Activated naive CD4-positive, alpha-beta T cell treated with anti-CD3 and anti-CD28 coated beads, Interleukin-2, amount 50 U/mL, for 16 hours (primary cell): ENCODE measurements at regions not wholly inside any gene's neighbourhood (a gene's known extent, or its start where the extent isn't known, plus 50 kb on each side); places are given as distances from the start of the nearest gene placed in this dataset.

Source experiments
- DNase-seq: peaks from one replicate; pipeline ENCODE4 v3.0.0-alpha.2; 2020

DNA sequence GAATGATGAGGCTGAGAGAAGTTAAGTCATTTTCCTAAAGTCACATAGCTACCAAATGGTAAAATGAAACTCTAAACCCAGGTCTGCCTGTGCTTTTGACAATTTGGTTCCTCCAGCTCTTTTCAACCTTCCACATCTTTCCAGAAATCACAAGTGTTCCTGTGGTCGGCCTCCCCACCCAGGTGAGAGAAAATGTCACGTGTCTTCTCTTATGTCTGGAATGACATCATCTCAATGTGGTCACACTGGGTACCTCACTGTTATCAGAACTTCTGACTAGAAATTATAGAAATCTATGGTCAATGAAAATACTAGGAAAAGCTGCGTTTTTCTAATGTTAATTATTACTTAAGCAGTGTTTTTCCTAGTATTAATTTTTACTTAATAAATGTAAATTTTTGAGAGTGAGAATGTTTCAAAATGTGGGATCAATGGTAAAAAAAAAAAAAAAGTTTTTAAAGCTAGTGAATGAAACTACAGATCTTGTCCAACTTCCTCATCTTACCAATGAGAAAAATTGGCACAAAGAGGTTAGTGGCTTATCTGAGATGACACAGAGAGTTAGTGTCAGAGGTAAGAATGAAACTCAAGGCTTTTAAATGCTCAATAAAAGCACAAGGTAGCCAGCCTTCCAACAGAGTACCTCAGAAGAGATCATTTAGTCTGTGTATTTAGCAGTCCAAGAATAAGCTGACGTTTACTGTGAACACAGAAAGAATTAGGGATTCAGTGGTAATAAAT, 228.7 kb upstream of the NR4A3 start:
- no peak for DNase-seq

GRCh38 chr9:99593610-99594009, 228.1 kb upstream of the NR4A3 start:
- DNase-seq, result no peak

- no peak for DNase-seq
Observed at GRCh38 chr9:99594056-99594780, 227.5 kb upstream of the NR4A3 start.

DNA sequence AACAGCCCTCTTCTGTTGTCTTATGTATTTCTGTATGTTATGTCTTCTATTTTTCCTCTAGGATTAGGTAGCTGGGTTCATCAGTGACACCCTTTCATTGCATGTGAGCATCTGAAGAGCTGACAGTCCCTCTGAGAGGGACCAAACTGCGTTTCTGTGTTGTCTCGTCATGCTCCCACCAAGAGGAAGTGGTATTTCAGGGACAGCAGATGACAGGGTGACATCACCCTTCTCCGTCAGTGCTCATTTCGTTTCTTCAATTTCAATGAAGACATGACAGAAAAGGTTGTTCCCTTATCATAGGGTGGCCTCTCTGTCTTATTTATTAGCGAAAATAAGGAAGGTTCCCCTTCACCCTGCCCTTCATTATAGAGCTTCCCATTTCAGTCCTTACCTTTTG, 225.9 kb upstream of the NR4A3 start:
- DNase-seq, result no peak

- no peak for DNase-seq
Observed at GRCh38 chr9:99601571-99602111, 220.0 kb upstream of the NR4A3 start.

- DNase-seq, result no peak
Observed at GRCh38 chr9:99602854-99603253, 218.8 kb upstream of the NR4A3 start.

- no peak for DNase-seq
Observed at GRCh38 chr9:99605016-99605743, 216.5 kb upstream of the NR4A3 start.

GRCh38 chr9:99606296-99606695, 215.4 kb upstream of the NR4A3 start:
- DNase-seq, result no peak

DNA sequence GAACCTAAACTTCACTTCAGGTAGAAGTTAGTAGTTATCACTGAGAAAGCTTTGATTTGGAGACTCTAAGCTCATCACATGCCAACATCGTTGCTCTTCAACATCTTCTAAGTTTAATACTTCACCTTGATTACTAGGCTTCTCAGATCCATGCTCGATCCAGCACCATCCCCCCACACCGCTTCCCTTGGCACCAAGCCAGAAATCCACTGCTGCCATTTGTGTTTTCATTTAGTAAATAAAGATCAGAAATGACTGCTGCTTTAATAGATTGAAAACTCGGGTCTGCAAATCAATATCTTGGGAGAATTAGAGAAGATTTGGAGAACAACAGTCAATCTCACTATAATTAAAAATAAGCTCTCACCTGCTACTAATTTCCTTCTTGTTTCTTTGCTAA, 214.7 kb upstream of the NR4A3 start:
- DNase-seq, result no peak

DNA sequence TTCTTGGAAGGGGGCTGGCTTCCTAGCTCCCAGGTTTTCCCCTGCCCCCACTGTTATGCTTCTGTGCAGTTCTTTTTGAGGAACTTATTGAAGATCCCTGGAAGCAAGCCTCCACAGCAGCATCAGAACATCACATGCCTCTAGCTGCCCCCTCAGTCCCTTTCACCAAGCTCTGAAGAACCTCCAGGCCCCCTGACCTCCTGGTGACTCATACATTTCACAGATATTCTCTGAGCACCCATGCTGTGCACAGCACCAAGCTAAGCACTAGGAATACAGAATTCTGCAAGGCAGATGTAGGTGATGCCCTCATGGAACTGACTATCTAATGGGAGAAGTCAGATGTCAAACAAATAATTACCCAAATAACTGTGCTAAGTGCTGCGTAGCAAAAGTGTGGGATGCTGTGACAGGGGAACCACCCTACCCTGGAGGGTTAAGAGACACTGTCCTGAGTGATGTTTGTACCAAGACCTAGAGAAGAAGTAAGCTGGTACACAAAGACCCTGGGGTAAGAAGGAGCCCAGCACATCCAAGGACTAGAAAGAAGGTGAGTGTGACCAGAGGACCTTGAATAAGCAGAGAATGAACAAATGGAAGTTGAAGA, 213.7 kb upstream of the NR4A3 start:
- no peak for DNase-seq

- DNase-seq, result no peak
Observed at GRCh38 chr9:99614341-99614740, 207.3 kb upstream of the NR4A3 start.

GRCh38 chr9:99621040-99621439, 200.6 kb upstream of the NR4A3 start:
- no peak for DNase-seq

DNA sequence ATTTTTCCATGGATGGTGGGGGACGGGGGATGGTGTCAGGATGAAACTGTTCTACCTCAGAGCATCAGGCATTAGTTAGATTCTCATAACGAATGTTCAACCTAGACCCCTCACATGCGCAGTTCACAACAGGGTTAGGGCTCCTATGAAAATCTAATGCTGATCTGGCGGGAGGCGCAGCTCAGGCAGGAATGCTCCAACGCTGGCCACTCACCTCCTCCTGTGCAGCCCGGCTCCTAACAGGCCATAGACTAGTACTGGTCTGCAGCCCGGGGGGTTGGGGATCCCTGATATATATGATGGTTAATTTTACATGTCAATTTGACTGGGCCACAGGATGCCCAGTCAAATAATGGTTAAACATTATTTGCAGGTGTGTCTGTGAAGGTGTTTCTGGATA, 199.0 kb upstream of the NR4A3 start:
- no peak for DNase-seq

DNA sequence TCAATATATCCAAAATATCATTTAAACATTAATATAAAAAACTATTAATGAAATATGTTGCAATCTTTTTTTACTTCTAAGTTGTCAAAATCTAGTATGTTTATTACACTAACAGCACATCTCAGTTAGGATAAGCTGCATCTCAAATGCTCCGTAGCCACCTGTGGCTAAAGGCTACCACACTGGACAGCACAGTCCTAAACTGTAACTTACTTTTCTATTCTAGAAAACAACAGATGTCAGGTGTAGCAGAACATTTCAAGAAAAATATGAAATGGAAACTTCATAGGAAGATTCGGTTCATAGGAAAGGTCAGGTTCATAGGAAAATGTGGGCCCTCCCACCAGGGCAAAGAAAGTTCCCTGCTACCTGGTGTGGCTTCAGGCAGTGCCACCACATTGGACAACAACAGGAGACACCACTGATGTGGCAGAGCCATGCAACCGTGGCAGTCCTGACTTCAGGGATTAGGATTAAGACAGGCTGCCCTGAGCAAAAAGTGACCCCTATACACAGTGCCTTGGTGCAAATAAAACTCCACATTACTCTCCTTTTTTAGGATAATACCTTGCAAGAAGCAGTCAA, 197.8 kb upstream of the NR4A3 start:
- no peak for DNase-seq

GRCh38 chr9:99624499-99625233, 197.0 kb upstream of the NR4A3 start:
- DNase-seq, result no peak

GRCh38 chr9:99626426-99626825, 195.3 kb upstream of the NR4A3 start:
- DNase-seq, result no peak

- no peak for DNase-seq
Observed at GRCh38 chr9:99628285-99628684, 193.4 kb upstream of the NR4A3 start.

DNA sequence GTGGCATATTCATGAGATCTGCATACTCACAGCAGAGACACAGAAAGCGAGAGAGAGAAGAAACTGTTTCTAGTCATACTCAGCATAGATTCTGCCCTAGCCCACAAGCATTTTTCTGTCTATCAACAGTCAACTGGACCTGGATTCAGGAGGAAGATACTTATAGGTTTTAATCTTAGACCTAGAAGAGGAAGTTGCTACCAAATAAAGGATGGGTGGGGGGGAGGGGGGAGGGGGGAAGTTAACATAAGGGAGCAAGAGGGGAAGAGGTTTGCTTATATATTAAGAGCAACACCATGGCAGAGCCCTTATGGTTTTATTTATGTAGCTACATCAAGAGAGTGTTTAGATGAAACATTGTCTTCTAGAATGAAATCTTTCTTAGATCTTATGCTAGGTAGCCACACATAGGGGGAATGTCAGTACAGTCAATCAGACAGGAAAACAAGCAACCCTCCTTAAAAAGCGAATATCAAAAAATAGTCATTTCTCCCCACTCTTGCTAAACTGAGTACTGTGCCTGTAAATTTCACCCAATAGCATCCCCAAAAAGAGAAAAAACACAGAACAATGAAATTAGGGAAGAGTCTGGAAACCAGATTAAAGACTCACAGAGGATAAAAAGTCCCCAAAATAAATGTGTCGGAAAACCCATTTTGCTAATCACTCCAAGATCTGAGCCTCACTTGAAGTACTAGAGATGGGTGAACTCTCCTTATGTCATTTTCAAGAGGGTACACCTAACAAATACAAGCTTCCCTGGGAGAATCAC, 192.7 kb upstream of the NR4A3 start:
- no peak for DNase-seq

- no peak for DNase-seq
Observed at GRCh38 chr9:99632349-99633038, 189.2 kb upstream of the NR4A3 start.

- no peak for DNase-seq
Observed at GRCh38 chr9:99633265-99633664, 188.4 kb upstream of the NR4A3 start.

DNA sequence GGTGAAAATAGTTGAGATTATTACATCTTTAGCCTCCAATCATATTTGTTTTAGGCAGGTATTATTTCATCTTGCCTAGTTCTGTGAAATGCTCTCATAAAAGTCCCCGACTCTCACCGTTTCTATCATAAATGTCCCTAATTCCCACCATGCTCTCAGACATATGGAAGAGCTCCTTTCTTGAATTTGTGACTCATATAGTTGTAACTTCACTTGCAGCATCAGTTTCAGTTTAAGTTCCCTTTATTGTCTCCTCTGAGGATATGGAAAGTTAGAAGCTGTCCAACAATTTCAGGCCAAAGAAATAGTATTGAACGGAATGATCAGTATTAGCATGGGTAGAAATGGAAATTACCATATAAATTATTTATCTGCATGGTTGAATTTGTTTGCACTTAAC, 187.5 kb upstream of the NR4A3 start:
- DNase-seq, result no peak
